ENCODE measurements at regions not wholly inside any gene's neighbourhood (a gene's known extent, or its start where the extent isn't known, plus 50 kb on each side); places are given as distances from the start of the nearest gene placed in this dataset.

DNA sequence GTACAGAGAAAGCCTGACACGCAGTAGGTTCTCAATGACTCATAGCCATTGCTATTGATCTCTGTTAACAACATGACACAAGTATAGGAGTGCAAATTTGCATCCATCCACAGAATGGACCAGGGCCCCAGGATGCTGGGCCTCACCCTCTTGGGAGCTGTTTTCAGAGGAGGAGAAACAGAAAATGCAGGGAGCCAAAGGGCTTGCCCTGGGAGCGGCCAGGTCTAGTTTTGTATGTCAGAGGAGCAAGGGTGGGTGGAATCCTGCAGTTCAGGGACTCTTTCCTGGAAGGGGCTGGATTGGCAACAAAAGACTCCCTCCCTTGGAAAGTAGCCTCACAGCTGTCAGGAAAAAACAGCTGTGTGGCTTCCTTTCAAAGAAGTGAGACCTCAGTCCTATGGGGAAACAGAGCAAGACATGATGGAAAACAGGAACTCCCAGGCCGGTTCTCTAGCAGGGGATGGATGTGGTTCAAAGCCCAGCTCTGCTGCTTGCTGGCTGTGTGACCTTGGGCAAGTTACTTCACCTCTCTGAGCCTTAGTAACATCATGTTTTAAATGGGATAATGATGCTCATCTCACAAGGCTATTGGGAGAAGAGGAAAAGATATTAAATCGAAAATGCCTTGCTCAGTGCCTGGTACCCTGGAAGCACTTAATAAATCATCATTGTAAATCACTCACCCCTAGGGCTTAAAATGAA is 50.5 kb upstream of the SH3PXD2B start:
- Histone ChIP-seq H3K4me1 (ENCODE audit: insufficient read depth, low read length) (no peaks in the 10 kb centered on the region), H3K36me3 (ENCODE audit: insufficient read depth, low read length) (no peaks in the 10 kb centered on the region), H3K27me3 (ENCODE audit: insufficient read depth, low read length) (peaks cover 3% of the 10 kb centered on the region; the same call in 1 of the 2 replicates), H3K9ac (ENCODE audit: low read depth, low read length) (no peak overlapping the region), H3K9me3 (ENCODE audit: insufficient read depth, low read depth, low read length) (no peaks in the 10 kb centered on the region), H3K4me3 (ENCODE audit: low read length) (no peak overlapping the region), H3K27ac (ENCODE audit: low read depth, low read length) (no peak overlapping the region)
- WGBS: 83% methylated on average over 4 of the region's 4 CpGs

DNA sequence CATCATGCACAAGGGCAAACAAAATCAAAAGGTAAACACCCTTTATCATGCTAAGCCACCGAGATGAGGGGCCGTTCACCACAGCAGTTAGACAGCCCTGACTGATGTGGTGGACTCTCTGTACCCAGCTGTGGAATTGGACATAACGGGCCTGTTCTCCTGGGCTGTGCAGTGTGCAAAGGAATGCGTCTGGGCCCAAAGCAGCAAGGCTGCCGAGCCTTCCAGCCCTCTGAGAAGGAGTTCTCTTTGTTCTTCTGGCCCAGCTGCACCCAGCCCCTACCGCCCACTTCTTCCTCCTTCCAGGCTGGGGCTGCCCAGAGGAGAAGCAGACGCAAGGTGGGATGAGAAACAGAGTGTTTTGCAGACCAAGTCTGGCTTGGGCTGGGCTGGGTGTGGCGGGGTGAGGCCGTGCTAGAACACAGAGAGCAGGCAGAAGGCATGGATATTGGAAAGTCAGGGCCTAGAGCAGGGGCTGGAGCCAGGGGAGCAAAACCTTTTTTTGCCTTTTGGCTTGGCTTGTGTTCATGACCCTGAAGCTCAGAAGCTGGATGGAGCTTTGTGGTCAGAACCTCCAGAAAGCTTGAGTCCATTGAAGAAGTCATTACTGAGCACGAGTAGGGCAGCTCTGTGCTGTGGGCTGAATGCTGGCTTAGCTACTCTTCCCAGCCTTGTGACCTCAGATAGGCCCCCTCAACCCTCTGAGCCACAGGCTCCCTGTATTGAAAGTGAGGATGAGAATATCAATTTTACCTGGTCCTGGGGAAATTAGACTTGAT is 49.8 kb upstream of the SH3PXD2B start:
- Histone ChIP-seq H3K4me3 (ENCODE audit: low read length) (no peak overlapping the region), H3K4me1 (ENCODE audit: insufficient read depth, low read length) (no peaks in the 10 kb centered on the region), H3K27ac (ENCODE audit: low read depth, low read length) (no peak overlapping the region), H3K36me3 (ENCODE audit: insufficient read depth, low read length) (no peaks in the 10 kb centered on the region), H3K9ac (ENCODE audit: low read depth, low read length) (no peak overlapping the region), H3K9me3 (ENCODE audit: insufficient read depth, low read depth, low read length) (no peaks in the 10 kb centered on the region), H3K27me3 (ENCODE audit: insufficient read depth, low read length) (peaks cover 3% of the 10 kb centered on the region; the same call in 1 of the 2 replicates)
- WGBS: 87% methylated on average over 10 of the region's 10 CpGs
